D721Med (cell line): ENCODE measurements at regions not wholly inside any gene's neighbourhood (a gene's known extent, or its start where the extent isn't known, plus 50 kb on each side); places are given as distances from the start of the nearest gene placed in this dataset.
A peak's percentile ranks its signal among the peaks of the same experiment; 100 is the strongest.
"Not testable (repeated sequence)": the region's sequence is repeated elsewhere in the genome, so short reads cannot be mapped to it uniquely, and the experiment has no call there.

Source experiments
- DNase-seq: peaks from one replicate; pipeline ENCODE4 v3.0.0; 2011; ENCODE audit warnings: low spot score; ENCODE audit not compliant: insufficient read length
- FAIRE-seq: peaks from 2 replicates; lab custom pipeline; 2011; peaks lifted over from hg19 to GRCh38; lab: Jason Lieb, UNC
- CTCF ChIP-seq: IDR thresholded peaks from 2 replicates; pipeline ENCODE4 v1.5.1; 2012; ENCODE audit warnings: mild to moderate bottlenecking, control low read depth; ENCODE audit not compliant: insufficient read depth; ENCODE audit errors: missing control alignments

- FAIRE-seq (no peak), DNase-seq (no peak)
- no peak for TF ChIP-seq CTCF
These were observed 438.9 kb downstream of the NAV3 start for GRCh38 chr12:78269620-78270019.

- FAIRE-seq (no peak), DNase-seq (no peak)
- no peak for TF ChIP-seq CTCF
These were observed 440.9 kb downstream of the NAV3 start for GRCh38 chr12:78271546-78271945.

GRCh38 chr12:78275886-78276285, 445.2 kb downstream of the NAV3 start:
- FAIRE-seq (no peak), DNase-seq (no peak)
- no peak for TF ChIP-seq CTCF

- FAIRE-seq (no peak), DNase-seq (no peak)
- no peak for TF ChIP-seq CTCF
These were observed 448.1 kb downstream of the NAV3 start for GRCh38 chr12:78278706-78279190.

GRCh38 chr12:78279567-78279966, 448.9 kb downstream of the NAV3 start:
- no peak for DNase-seq
- FAIRE-seq: no peak
- no peak for TF ChIP-seq CTCF

GRCh38 chr12:78281102-78281501, 450.4 kb downstream of the NAV3 start:
- DNase-seq: not testable (repeated sequence)
- peak; percentile 58 for FAIRE-seq

- DNase-seq (no peak), FAIRE-seq (no peak)
- no peak for TF ChIP-seq CTCF
These were observed 453.7 kb downstream of the NAV3 start for GRCh38 chr12:78284417-78284816.
